NCI-H1694 treated with DMSO at 0.1 percent for 48 hours (cell line): ENCODE measurements at regions not wholly inside any gene's neighbourhood (a gene's known extent, or its start where the extent isn't known, plus 50 kb on each side); places are given as distances from the start of the nearest gene placed in this dataset.

Source experiments
- DNase-seq: peaks from one replicate; lab custom pipeline; 2025; lab: John Stamatoyannopoulos, UW

DNA sequence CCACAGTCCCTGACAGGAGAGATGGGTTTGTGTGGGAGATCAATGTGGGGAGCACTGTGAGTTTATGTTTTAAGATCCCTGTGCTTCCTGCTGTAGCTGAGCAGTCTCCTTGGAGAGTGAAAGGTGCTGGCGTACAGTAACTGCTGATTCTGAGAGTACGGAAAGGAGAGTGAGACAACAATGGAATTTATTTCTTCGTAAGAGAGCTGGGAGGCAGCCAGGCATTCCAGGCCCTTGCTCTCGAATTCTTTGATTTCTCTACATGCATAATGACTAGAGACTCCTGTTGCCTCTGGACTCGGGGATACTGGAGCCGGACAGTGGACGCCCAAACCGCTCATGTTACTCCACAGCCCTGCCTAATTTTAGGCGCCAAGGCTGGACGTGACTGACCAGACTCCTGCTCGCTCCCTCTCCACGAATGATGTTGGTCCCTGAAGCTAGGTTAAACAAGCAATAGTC is 131.0 kb upstream of the PHACTR1 start:
- DNase-seq = no peak

DNA sequence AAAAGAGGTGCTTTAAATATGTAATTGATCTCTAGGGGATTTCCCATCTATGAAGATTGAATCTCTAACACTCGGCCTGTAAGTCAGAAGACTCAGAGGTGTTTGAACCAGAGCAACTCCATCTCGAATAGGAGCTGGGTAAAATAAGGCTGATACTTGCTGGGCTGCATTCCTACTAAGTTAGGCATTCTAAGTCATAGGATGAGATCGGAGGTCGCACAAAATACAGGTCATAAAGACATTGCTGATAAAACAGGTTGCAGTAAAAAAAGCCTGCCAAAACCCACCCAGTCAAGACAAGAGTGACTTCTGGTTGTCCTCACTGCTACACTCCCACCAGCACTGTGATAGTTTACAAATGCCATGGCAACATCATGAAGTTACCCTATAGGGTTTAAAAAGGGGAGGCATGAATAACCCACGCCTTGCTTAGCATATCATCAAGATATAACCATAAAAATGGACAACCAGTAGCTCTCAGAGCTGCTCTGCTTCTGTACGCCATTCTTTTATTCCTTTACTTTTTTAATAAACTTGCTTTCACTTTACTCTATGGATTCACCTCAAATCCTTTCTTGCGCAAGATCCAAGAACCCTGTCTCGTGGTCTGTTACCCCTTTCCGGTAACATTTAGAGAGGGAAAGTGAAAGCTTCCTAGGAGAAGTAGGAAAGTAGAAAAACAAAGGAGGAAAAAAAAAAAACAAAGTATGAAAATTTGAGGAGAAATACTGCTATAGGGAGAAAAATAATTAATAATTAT is 129.7 kb upstream of the PHACTR1 start:
- no peak for DNase-seq

DNA sequence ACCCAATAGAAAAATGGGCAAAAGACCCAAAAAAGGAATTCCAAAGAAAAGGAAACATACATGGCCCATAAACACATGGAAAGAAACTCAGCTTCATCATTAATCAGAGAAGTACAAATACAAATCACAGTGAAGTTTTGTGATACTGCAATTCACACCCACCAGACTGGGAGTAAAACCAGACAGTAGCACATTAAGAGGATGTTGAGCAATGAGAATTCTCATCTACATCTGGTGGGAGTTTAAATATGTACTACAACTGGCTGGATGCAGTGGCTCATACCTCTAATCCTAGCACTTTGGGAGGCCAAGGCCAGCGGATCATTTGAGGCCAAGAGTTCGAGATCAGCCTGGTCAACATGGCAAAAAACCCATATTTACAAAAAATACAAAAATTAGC is 125.7 kb upstream of the PHACTR1 start:
- no peak for DNase-seq

DNA sequence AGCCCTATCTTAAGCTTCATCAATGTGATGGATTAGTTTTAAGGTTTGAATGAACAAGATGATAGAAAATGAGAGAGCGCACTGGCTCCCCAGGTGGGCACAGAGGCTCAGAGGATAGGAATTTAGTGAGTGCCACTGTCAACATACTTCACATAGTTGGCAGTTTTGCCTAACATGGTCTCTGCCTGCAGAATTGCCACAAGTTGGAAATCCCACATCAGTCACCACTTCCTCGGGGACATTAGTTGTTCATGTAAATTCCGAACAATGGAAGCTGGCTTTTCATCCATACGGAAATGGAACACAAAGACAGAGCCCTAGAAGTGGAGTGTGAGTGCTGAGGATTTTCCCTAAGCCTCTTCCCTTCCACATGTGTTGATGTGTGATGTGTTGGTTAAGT is 123.9 kb upstream of the PHACTR1 start:
- DNase-seq = no peak

DNA sequence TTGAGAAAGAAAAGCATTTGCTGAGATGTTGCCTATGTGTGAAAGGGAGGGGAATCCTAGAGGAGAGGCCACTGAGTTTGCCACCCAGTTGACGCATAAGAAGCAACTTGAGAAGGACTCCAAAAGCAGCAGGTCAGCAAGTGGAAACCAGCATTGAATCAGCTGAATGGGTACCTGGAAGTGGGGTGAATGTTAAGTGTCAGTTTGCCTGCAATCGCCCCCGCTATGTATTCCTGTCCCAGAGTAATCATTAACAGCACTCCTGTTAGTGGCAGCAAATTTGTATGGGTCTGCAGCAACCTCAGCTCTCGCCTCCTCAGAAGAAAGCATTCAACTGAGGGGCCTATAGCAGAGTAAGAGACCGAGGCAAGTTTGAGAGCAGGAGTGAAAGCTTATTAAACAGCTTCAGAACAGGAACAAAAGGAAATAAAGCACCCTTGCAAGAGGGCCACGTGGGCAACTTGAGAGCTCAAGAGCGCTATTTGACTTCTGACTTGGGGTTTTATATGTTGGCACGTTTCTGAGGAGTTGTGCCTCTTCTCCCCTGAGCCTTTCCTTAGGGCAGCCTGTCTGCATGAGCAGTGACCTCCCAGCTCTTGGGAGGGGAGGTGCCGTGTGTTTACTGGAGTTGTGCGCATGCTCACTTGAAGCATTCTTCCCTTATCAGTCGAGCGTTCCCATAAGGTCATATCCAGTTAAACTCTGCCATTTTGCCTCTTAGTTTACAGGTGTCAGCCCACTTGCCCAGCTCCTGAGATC is 122.6 kb upstream of the PHACTR1 start:
- DNase-seq = no peak

DNA sequence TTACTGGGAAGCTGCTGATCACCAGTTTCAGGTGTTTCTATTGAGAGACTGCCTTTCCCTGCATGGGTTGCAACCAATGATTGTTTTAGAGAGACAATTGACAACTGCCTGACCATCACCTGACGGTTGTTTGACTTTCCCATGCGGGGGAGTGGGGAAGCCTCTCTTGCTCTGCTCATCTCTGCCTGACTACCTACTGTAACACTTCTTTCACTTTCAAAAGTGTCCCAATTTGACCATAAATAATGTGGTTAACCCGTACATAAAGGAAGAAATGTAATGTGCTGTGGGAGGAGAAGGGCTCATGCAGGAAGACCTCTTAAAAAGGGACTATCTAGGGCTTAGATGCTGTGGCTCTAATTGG is 122.1 kb upstream of the PHACTR1 start:
- DNase-seq = no peak

DNA sequence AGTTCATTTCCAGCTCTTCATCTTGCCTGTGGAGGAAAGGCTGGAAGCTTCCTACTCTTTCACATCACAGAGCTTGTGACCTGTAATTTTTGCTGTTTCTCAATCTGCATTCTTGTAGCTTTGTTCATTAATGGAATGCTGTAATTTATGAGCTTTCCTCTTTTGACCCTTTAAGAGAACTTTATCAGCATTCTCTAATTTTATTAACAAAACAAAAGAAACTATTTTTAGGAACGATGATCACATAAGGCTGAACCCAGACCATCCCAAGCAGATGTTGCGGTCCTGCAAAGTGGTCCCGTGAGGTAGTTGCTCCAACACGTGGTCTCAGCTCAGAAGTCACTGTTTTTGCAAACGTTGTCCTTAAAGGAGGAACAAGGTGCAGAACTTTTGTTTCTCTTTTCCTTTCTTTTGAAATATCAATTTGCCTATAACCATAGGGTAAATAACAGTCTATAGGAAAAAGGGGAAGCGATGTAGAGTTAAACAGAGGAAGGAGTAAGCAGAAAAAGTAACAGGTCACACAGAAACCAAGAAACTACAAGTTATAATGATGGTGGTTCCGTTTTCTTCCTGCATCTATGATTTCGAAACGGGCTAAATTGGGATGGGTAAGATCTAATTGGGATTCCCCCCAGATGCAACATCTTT is 121.3 kb upstream of the PHACTR1 start:
- no peak for DNase-seq

DNA sequence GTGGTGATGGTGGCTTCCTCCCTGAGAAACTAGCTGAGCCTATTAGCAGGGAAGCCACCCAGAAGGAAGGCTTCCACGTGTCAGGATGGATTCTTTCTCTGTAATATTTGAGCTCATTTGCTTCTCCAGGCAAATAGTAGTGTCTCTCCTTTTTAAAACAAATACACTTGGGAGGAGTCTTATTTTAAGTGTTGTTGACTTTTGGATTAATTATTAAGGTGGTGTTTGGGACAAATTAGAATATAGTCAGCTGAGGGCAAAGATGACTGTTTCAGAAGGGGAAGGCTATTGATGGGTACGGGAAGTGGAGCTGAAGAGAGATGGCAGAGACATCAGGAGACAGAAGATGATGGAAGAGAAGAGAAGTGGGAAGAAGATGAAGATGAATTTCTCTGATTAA is 119.8 kb upstream of the PHACTR1 start:
- DNase-seq = no peak

DNA sequence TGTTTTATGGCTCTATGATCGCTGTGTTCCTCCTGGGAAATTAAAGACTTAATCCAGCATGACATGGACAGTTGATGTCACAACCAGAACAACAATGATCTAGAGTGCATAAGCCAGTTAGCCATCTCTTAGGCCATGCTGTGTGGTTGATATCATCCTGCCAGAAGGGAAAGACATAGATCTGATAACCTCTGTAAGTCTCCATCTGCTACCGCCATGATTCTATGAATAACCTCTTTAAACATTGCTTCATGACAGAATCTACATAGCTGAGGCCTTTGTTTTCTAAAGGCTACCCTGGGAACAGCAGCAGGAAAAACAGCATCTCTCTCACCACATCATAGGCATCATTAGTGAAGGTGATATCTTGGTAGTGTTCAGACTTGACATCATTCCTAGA is 117.6 kb upstream of the PHACTR1 start:
- DNase-seq = no peak

DNA sequence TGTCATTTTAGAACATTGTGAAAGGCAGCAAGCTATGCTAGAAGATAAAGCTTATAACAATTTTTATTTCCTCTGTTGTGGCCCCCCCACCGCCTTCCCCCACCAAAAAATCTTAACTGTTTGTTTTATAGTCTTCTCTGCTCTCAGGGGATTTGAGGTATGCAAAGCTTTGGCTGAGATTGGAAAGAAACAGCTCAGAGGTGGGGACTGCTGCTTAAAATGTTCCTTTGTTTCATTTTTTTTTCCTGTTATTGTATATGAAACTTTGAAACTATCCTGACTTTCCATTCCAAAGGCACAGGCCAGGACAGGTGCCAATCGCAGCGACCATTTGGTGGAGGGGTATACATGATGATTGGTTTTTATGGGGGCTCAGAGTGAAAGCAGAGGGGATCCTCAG is 114.7 kb upstream of the PHACTR1 start:
- DNase-seq = no peak

DNA sequence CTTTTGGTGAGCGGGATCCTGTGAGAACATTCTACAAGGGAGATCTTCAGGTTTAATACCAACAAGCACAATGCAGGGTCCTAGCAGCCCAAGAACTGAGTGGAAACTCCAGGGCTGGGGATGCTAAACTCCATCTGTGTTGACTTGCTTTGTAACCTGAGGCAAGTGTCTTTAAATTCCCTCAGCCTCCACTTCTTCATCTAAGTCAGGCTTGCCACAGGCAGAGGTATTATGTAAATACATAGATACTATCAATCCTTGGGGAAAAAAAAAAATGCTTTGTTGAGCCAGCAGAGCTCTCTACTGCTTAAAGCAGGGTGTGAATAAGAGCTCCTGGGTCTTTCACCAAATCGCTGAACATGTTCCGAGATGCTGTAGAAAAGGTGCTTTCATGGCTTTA is 114.2 kb upstream of the PHACTR1 start:
- DNase-seq = no peak

DNA sequence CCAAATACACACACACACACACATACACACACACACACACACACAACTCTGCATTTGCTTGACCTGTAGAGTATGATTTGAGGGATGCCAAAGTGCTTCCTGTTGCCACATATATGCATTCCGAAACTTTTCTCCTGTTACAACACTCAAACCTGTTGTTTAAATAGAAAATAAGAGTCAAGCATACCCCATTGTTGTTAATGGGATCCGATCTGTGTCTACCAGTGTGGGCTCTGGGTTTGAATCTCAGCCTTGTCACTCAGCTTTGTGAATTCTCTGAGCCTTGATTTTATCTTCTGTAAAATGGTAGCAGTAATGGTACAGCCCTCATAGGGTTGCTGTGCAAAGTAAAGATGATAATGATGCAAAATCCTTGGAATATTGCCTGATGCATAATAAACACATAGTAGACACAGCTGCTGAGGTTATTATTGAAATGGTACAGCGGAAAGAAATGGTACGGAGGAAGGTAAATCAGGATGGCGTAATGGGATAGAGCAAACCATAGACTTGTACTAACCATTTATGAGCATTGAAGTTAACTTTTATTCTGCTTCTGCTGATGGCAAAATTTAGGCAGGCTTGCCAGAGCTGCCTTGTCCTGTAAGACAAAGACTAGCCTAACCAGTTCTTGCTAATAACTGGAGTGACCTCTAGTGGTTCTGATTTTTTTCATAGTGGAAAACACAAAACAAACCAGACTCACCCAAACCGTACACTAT is 113.5 kb upstream of the PHACTR1 start:
- no peak for DNase-seq

DNA sequence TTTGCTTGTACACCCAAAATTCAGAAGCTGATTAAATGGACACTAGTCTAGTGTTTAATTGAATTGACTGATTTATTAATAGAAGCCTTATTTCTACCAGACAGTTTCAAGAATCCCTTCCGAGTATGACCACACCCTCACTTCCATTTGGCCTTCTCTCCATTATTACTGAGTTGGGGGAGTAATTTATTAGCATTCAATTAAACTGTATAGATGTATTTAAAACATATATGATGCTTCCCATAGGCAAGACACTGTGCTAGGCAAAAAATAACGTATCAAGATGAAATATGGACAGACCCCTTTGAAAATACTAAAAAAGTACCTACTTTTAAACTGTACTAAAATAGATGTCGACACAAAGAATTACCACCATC is 112.9 kb upstream of the PHACTR1 start:
- no peak for DNase-seq

DNA sequence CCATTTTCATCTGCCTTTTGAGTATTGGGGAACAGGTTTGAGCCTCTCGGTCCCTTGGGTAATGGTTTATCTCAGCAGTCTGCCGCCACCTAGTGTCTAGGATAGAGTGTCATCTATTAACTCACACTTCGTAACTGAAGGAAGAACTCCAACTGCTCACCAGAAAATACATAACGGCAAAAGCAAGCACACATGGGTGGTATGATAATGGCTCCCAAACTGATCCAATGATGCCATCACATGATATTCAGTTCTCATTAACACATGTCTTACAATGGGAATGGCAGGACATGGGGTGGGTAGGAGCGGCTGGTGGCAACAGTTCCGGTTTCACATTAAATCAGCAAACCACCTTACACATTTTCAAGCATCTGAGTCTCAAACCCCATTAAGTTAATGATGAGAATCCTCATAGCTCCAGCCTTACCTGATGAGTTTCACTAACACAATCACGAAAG is 110.7 kb upstream of the PHACTR1 start:
- DNase-seq = peak; percentile 0

DNA sequence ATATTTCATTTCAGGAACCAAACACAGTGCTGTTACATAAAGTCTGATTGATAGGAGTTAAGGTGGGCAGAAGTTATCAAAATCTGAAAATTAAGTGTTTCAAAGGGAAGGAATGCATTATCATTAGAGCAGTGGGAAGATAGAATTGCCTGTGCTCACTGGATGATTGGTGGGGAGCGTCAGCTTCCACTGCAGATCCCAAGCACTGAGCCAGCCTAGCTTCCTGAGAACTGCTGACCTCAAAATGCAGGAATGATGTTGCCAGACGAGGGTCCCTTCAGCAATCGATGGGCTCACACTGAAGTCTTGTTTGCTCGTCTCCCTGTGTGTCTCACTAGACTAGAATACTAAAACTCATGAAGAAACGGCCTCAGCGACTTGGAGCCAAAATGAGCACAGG is 110.0 kb upstream of the PHACTR1 start:
- no peak for DNase-seq

DNA sequence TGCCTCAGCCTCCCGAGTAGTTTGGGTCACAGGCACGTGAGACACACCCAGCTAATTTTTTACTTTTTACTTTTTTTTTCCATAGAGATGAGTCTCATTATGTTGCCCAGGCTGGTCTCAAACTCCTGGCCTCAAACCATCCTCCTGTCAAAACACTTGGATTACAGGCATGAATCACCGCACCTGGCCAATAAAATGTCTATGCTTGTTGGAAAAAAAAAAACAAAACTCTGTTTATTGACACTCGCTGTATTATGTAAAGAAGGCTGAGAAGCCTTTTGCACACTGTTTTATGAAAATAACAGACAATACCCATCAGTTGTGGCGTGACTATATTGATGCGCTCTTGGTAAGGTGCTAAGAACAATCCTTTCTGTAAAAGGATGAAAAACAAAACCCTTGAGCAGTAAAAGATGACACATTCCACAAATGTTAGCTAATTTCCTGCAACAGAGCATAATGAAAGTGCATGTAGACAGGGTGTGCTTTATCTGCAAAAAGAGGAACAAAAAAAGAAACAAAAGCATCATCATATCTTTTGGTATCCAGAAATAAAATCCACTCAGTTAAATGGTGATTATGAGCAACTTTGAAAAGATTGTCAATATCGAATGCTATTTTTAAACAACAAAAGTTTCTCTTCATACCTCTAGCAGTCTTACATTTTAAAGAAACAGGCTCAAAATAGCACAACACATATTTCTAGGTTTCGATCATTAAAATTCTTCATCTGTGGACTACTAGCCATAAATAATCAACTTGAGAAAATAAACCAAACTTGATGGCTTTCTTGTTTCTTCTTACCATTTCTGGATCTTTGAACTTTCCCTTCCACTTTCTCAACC is 108.3 kb upstream of the PHACTR1 start:
- DNase-seq = no peak

DNA sequence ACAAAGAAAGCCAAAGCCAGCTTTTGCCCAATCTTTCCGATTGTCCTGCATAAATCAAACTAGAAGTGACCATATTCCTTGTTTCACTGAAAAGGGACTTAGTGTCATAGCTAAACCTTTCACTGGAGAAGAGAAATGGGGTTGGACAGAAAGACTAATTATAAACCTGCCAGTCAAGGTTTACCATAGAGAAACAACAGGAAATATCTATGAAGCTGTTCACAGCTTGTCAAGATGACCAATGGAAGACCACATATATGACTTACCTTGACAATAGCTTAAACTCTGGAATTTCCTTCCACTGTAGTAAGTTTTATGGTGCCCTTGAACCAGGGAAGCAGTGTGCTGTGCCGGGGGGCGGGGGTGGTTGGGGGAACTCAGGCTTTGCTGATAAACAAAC is 107.7 kb upstream of the PHACTR1 start:
- no peak for DNase-seq

DNA sequence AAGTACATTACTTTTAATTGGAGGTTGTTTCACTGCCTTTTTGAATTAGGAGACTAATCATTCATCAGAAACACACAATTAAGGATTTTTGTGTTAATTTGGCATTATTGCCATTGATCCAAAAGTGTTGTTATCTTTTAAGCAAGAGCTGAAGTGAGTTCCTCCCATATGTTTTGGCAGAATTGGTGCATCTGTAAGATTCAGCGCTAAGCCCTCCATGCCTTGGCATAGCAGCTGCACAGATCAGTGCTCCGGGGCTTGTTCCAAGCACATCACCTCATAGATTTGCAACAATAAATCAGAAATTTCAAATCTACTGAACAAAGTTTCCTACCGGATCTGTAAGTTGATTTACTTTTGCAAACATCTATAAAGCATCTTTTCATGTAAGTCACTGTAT is 106.8 kb upstream of the PHACTR1 start:
- DNase-seq = no peak

DNA sequence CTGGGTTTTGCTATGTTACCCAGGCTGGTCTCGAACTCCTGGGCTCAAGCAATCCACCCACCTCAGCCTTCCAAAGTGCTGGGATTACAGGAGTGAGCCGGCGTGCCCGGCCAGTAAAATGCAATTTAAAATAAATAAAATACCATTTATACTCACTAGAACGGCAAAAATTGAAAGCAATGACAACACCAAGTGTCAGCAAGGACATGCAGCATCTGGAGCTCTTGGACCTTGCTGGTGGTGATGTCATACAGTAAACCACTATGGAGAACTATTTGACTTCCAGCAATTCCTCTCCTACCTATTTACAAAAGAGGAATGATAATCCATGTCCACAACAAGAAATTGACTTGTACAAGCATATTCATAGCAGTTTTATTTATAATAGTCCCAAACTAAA is 105.7 kb upstream of the PHACTR1 start:
- DNase-seq = no peak

DNA sequence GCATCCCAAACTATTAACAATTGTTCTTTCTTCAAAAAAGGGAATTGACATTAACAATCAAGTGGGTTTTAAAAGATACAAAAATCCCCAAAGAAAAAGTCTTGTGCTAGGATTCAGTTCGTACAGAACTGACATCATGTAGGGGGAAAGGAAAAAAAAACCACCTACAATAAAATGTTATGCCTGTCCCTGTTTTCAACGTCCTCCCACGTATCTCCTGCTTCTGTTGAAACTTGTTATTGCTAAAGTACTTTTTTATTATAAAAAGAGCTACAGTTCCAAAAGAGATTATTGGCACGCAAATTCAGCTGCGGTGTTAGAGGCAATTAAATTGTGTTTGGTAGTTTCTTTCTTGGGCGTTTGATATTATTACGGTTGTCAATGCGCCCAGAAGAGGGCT is 102.8 kb upstream of the PHACTR1 start:
- DNase-seq = no peak

DNA sequence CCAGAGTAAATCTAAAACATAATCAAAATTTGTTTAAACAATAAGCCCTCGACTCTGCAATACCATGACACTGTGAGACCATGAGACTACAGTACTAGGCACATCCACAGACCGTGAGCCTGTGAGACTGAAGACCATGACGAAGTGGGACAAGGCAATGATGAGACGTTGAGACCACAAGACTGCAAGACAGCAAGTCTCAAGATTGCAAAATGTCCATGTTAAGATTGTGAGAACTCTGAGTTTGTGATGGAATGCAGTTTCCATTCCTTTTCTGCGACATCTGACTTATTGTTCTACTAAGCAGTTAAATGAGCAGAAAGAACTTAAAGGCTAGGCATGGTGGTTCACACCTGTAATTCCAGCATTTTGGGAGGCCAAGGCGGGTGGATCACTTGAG is 102.1 kb upstream of the PHACTR1 start:
- DNase-seq = no peak

DNA sequence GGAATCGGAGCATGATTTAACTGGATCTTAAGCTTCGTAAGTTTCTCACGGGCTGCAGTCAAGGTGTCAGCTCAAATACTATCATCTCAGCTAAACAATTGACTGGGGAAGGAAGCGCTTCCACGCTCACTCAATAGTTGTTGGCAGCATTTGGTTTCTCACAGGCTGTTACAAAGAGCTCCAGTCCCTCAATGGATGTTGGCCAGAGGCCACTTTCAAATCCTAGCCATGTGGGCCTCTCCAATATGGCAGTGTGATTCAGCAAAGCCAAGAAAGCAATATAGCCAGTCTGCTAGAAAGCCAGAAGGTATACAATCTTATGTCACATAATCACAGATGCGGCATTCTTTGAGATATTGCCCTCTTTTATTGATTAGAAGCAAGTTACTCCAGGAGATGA is 98.3 kb upstream of the PHACTR1 start:
- no peak for DNase-seq
